AG04449 (cell line): ENCODE measurements at regions not wholly inside any gene's neighbourhood (a gene's known extent, or its start where the extent isn't known, plus 50 kb on each side); places are given as distances from the start of the nearest gene placed in this dataset.

Experiments used
- CTCF ChIA-PET: fragments of 350-600 bp; formaldehyde crosslinking; extraction: SDS; loops from one replicate; lab custom pipeline; 2021; ENCODE audit warnings: antibody characterized with exemption; lab: Yijun Ruan, JAX
- POLR2A ChIA-PET: fragments of 400-600, 350-600 bp; formaldehyde crosslinking; extraction: SDS; loops from one replicate; lab custom pipeline; 2020; ENCODE audit warnings: antibody characterized with exemption, inconsistent platforms; lab: Yijun Ruan, JAX
- DNase-seq: peaks from one replicate; pipeline ENCODE4 v3.0.0-alpha.2; 2010; ENCODE audit warnings: low read depth, low spot score
- H3K4me3 ChIP-seq: 2 replicates; pipeline ENCODE4 v1.5.1; 2011; ENCODE audit warnings: low read depth, mild to moderate bottlenecking, control low read depth, low read length
- CTCF ChIP-seq: IDR thresholded peaks from one replicate; pipeline ENCODE4 v1.5.1; 2011; ENCODE audit warnings: mild to moderate bottlenecking, moderate library complexity, low read length, control low read depth, inconsistent platforms; ENCODE audit not compliant: insufficient read depth; ENCODE audit errors: missing control alignments

GRCh38 chr4:187235456-187236170 is 512.0 kb upstream of the FAT1 start:
- ChIA-PET POLR2A (no interaction called here), CTCF (no interaction called here)
- no peak for DNase-seq
- TF ChIP-seq CTCF: no peak
- H3K4me3 ChIP-seq: no peak overlapping the region

GRCh38 chr4:187236209-187236890 is 512.7 kb upstream of the FAT1 start:
- no peak overlapping the region for H3K4me3 ChIP-seq
- DNase-seq: peak; percentile 83
- ChIA-PET POLR2A (no interaction called here), CTCF (no interaction called here)
- no peak for TF ChIP-seq CTCF

GRCh38 chr4:187238646-187239045 is 515.0 kb upstream of the FAT1 start:
- POLR2A ChIA-PET: no interaction called here
- no peak for TF ChIP-seq CTCF
- CTCF ChIA-PET: interaction anchor here (1.4 kb wide), 1 partner anchor 20 kb away, joined by 5 read pairs; no protein-coding TSS in a partner anchor
- DNase-seq: no peak
- no peak overlapping the region for H3K4me3 ChIP-seq

GRCh38 chr4:187251896-187252295 is 528.2 kb upstream of the FAT1 start:
- POLR2A ChIA-PET: no interaction called here
- no peak for TF ChIP-seq CTCF
- no peak for DNase-seq
- H3K4me3 ChIP-seq: no peak overlapping the region
- CTCF ChIA-PET: no interaction called here

DNA sequence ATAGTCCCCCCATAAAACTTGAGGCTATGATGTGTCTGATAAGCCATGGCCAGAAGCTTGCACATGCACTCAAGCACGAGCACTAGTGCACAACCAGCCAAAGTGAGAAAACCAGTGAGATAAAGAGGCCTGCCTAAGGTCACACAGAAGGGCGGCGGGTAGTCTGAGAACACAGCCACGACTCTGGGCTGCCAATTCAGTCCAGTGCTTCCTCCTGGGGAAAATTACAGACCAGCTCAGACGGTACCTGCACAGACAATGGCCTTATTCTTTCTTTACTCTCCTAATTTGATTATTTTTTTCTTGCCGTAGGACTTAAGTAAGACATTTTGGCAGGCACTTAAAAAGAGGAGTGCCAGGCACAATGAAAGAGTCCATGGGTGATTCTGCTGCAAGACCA is 533.2 kb upstream of the FAT1 start:
- TF ChIP-seq CTCF: no peak
- POLR2A ChIA-PET: no interaction called here
- CTCF ChIA-PET: no interaction called here
- no peak overlapping the region for H3K4me3 ChIP-seq
- no peak for DNase-seq

DNA sequence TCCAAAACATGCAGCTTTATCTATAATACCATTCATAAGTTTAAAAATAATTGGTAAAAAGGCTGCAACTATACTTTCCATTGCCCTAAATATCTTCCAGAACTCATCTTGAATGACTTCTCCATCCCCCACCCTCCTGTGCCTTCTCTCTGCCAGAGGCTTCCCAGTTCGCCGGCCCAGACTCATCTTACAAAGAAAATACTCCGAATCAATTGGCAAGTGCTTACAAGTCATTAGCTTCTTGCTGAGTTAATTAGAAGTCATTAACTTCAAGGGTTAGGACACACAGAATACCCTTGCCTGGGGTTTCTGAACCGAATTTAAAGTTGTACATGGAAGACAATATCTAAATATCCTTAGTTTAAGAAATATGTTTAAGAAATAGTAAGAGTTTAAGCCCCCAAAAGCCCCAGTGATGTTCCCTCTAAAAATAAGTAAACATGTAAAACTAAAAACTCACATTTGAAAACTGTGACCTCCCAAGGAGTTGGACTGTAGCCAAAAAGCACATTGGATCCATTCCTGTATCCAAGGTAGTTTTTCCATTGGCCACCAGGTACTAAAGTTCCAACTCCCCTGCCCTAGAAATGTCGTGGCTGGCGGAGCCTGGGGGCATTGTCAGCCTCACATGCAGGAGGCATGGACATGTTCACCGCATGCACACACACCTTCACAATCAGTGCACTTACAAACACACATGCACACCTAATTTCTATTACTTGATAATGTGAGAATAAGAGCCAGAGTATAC is 535.2 kb upstream of the FAT1 start:
- POLR2A ChIA-PET: no interaction called here
- H3K4me3 ChIP-seq: no peak overlapping the region
- no peak for DNase-seq
- CTCF ChIA-PET: interaction anchor here (1.6 kb wide), 1 partner anchor 20 kb away, joined by 5 read pairs; no protein-coding TSS in a partner anchor
- no peak for TF ChIP-seq CTCF
